ENCODE measurements at regions not wholly inside any gene's neighbourhood (a gene's known extent, or its start where the extent isn't known, plus 50 kb on each side); places are given as distances from the start of the nearest gene placed in this dataset.
"Not testable (repeated sequence)": the region's sequence is repeated elsewhere in the genome, so short reads cannot be mapped to it uniquely, and the experiment has no call there.

DNA sequence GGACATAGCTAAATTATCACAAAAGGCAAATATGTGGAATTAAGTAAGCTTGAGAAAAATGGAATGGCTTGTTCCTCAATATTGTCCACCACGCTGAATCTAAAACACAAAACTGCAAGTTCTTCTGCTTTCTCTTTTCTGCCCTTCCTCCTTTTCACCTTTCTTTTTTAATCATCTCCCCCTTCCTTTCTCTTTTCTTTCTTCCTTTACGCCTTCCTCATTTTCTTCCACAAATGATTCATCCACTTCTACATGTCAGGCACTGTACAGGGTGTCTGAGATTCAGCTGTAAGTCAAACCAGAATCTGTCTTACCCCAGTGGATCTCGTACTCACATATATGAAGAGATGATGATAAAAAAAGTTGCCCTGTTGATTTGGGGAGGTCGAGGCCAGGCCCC, 1182.5 kb downstream of the MRPL39 start:
- no peak for FAIRE-seq

DNA sequence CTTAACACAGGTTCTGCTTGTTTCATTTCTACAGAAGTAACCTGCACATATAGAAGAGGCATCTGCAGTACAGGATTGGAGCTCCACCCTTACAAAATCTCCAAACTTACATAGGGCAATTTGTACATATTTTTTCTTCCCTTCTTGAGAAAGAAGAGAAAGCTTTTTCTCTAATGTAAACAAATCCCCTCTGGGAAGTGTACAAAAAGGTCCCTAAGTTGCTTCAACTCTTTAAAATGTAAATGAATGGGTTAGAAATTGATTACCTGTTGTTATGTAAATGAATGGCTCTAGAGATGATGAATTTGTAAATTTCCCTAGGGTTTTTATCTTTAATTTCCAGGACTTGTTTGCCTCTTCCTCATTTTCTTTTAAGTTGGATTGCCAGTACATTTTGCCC, 1183.7 kb downstream of the MRPL39 start:
- no peak for DNase-seq (ENCODE audit: insufficient read length, low spot score)
- no peak for FAIRE-seq

More for the DNA sequence above, 1182.5 kb downstream of the MRPL39 start:
- DNase-seq (ENCODE audit: insufficient read length, low spot score): no peak

DNA sequence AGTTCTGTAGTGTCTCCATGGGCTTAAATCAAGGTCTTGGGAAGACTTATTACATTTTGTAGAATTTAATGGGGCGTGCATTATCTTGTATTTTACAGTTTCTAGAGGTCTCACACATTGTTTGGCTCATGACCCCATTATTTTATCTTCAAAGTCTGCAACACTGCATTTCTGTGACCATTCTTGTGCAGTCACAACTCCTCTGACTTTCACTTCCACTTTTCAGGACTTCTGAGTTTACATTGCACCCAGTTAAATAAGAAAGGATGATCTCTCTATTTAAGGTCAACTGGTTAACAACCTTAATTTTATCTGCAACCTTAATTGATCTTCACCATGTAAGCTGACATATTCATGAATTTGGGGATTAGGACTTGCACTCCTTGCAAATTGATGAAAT, 1186.6 kb downstream of the MRPL39 start:
- no peak for DNase-seq (ENCODE audit: insufficient read length, low spot score)
- FAIRE-seq: no peak

DNA sequence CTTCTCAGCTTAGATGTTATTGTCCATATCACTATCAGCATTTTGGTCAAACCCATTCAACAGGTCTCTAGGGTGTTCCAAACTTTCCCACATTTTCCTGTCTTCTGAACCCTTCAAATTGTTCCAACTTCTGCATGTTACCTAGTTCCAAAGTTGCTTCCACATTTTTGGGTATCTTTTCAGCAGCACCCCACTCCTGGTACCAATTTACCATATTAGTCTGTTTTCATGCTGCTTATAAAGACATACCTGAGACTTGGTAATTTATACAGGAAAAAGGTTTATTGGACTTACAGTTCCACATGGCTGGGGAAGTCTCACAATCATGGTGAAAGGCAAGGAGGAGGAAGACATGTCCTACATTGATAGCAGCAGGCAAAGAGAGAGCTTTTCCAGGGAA, 1187.6 kb downstream of the MRPL39 start:
- DNase-seq (ENCODE audit: insufficient read length, low spot score); FAIRE-seq: not testable (repeated sequence)

DNA sequence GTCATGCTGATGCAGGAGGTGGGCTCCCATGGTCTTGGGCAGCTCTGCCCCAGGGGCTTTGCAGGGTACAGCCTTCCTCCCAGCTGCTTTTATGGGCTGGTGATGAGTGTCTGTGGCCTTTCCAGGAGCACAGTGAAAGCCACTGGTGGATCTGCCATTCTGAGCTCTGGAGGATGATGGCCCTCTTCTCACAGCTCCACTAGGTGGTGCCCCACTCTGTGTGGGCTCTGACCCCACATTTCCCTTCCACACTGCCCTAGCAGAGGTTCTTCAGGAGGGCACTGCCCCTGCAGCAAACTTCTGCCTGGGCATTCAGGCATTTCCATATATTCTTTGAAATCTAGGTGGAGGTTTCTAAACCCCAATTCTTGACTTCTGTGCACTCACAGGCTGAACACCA, 1188.6 kb downstream of the MRPL39 start:
- FAIRE-seq (no peak), DNase-seq (ENCODE audit: insufficient read length, low spot score) (no peak)

DNA sequence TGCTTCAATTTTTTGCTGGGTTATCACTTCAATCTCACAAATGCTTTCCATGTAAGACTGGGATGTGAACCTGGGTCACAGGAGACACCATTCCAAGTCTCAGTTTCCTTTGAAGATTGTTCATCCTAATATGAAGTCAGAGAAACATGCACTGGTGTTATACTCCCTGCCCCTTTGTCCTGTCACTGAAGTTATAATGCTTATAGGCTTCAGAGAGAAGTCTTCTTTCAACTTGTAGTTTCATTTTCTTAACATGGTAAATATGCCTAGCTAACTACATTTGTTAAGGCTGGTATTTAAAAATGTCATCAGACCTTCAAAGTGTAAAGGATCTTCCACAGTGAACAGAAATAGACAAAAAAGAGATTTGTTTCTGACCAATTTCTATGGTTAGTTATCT, 1195.9 kb downstream of the MRPL39 start:
- no peak for FAIRE-seq
- DNase-seq (ENCODE audit: insufficient read length, low spot score): no peak

DNA sequence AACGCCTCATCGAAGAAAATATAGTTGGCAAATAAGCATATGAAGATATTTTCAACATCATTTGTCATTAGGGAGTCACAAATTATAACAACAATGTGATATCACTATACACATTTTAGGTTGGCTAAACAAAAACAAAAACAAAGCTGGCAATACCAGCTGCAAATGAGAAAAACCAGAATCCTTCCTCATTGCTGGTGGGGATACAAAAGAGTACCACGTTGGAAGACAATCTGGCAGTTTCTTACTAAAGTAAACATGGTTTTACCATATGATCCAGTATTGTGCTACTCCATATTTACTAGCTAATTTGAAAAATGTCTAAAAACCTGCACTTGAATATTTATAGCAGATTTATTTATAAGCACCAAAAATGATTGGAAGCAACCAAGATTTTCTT, 1204.1 kb downstream of the MRPL39 start:
- no peak for FAIRE-seq
- DNase-seq (ENCODE audit: insufficient read length, low spot score): no peak

DNA sequence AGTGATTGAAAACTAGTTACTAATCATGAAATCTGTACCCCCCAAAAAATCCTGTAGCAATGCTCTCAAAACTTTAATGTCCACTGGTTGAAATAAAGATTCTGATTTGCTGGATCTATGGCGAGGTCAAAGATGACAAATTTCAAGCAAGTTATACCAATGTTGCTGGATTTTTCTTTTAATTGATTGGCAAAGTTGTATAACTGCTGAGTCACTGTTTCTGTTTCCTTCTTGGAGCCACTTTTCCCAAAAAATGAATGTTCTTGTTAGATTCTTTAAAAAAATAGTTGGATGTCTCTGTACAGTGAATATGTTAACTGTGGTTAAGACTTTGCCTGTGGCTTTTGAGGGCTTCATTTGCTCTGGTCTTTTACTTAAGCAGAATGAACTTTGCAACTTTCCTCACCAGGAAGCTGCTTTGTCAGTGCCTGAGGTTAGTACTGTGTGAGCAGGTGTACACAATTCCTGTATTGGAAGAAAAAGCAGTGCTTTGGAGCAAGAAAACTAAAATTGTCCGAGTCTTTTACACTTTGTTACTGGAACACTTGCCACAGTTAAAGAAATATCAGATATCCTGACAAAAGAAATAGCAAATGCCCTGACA, 1211.9 kb downstream of the MRPL39 start:
- no peak for DNase-seq (ENCODE audit: insufficient read length, low spot score)
- no peak for FAIRE-seq

DNA sequence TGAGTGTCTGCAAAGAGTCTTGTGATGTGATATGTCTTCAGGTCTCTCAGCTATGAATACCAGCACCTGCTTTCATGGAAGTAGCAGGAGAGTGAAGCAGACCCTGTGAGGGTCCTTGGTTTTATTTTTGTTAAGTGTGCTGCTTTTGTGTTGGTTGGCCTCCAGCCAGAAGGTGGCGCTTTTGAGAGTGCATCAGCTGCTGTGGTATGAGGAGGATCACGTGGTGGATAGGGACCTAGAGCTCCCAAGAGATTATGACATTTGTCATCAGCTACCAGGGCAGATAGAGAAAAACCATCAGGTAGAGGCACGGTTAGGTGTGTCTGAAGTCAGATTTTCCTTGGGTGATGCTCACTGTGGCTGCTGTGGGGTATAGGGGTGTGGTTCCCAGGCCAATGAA, 1232.1 kb downstream of the MRPL39 start:
- FAIRE-seq (no peak), DNase-seq (ENCODE audit: insufficient read length, low spot score) (no peak)

DNA sequence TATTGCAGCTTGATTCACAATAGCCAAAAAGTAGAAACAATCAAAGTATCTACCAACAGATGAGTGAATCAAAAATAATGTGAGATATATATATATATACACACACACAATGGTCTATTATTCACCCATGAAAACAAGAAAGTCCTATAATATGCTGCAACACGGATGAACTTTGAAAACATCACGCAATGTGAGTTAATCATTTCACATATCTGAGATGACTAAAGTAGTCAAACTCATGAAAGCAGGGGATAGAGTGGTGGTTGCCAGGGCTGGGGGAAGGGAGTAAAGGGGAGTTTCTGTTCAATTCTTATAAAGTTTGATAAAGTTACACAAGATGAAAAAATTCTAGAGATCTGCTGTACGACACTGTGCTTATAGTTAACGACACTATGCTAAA, 1234.8 kb downstream of the MRPL39 start:
- DNase-seq (ENCODE audit: insufficient read length, low spot score) (no peak), FAIRE-seq (no peak)

DNA sequence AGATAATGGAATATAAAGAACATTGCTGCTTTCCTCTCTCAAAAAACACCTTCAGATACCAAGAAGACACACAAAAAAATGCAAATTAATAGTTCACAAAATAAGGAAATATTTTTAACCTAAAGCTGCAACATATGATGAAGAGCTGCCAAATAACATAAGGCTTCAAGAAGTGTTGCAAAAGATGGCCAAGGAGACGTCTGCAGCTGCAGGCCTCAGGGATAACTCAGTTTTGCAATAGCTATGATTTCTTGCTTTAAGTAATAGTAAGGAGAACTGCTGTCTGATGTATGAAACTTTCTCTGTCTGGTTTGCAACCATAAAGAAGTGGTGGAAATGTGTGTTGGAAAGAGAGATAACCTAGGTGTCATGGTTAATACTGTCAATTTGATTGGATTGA, 1237.5 kb downstream of the MRPL39 start:
- DNase-seq (ENCODE audit: insufficient read length, low spot score): no peak
- no peak for FAIRE-seq

DNA sequence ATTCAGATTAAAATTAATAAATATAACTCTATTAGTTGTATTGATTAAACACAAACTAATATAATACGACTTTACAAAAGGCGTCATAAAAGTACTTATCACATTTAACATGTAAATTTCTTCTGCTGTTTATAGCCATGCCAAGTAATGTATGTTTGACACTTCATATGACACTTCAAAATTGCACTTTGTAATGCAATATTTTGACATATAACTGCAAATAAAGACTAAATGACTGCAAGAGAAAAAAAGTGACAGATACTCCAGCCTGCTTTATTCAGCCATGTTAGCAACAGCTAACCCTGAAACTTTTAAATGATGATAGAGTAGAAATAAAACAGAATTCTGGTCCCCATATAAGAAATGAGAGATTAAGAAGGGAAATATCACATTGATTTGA, 1238.0 kb downstream of the MRPL39 start:
- FAIRE-seq (no peak), DNase-seq (ENCODE audit: insufficient read length, low spot score) (no peak)

DNA sequence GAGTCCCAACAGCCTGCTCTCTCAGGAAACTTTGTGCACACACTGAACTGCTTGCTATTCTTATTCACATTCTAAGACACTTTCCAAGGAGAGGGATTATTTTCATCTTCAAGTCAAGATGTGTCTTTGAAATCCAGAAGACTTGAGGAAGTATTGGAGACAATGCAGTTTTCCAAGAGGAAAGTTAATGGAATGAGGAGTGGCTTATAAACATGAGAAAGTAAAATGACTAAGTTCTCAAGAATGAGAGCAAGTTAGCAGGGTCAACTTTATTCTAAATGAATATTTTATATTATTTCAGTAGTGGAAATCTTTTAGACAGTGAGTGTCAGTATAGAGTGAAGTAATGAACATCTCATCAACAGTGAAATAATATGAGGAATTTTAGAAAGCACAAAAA, 1239.3 kb downstream of the MRPL39 start:
- FAIRE-seq (no peak), DNase-seq (ENCODE audit: insufficient read length, low spot score) (peak; percentile 3)

DNA sequence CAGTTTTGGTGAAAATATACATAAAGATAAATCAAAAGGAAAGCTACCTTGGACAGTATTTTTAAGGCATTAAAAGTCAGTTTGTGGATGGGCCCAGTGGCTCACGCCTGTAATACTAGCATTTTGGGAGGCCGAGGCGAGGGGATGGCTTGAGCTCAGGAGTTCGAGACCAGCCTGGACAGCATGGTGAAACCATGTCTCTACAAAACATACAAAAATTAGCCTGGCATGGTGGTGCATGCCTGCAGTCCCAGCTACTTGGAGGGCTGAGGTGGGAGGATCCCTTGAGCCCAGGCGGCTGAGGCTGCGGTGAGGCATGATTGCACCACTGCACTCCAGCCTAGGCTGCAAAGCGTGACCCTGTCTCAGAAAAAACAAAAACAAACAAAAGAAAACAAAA, 1253.8 kb downstream of the MRPL39 start:
- no peak for DNase-seq (ENCODE audit: insufficient read length, low spot score)

DNA sequence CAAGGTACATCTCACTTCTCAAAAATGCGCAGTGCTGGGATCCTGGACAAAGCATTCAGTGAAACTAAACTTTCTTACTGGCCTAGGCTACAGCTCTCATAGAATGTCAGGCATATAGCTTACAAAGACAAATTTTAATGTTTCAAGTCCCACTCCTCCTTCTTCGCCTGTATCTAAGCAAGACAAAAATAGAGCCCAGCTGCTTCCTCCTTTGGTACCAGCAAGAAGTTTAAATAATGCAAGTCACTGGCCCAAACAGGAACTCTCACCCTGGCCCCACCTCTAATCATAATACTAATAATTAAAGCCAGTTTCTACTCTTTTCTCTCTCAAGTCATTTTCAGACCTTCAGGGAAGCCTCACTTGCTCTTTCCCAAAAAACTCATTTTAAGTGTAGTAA, 1267.9 kb downstream of the MRPL39 start:
- FAIRE-seq (no peak), DNase-seq (ENCODE audit: insufficient read length, low spot score) (no peak)

More for the DNA sequence above, 1253.8 kb downstream of the MRPL39 start:
- FAIRE-seq: no peak

DNA sequence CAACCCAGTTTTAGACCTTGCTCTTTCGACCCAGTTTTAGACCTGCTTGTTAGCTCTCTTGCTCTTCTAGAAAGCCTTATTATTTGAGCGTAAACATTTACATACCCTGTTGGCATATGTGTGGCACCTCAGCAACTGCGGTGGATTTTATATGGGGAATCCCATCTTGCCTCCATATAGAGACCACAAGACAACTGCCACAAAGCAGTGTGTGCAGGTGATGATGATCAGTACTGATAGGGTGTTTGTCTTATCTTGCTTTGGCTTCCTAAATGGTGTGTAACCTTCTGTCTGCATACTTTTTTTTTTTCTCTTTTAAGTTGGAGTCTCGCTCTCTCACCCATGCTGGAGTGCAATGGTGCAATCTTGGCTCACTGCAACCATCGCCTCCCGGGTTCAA, 1270.8 kb downstream of the MRPL39 start:
- no peak for FAIRE-seq
- no peak for DNase-seq (ENCODE audit: insufficient read length, low spot score)

DNA sequence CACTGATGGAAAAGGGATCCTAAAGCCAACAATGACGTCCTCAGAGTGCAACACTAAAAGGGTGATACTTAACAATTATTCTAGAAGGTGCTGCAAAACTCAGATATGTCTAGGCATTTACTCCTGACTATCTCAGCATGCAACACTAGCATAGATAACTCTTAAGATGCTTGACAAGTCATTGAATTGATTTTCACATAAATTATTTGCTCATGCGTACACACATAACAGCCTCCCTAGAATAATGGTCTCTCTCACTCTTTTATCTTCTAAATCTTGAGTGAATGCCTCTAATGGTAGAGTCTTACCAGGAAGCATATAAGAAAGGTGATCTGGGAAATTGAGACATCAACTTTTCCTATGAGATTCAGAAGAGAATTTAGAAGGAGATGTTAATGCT, 1283.7 kb downstream of the MRPL39 start:
- no peak for DNase-seq (ENCODE audit: insufficient read length, low spot score)
- FAIRE-seq: no peak

DNA sequence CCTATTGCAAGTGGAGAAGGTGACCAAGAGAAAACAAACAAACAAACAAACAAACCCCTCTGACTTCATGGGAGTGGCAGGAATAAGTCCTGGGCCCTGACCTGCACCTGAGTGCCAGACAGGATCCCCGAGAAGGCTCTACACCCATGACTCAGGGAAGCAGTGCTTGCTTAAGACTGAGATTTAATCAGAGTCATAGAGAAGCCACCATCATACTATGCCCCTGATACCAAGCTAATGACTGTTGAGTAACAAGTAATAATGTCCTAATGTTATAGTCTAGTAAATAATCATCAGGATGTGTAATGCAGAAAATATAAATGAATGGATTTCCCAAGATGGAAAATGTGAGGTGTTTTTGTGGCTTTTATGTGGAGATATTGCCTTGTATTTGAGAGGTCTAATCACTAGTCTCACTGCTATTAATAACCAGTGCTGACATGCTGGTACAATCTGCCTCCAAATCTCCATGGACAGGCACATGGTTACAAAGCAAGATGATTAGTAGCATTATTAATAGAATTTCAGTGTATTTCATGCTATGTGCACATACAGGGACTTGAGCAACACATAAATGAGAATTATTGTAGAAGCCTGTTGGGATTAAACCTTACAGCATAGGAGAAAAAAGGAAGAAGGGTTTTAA, 1290.9 kb downstream of the MRPL39 start:
- FAIRE-seq: no peak
- no peak for DNase-seq (ENCODE audit: insufficient read length, low spot score)

DNA sequence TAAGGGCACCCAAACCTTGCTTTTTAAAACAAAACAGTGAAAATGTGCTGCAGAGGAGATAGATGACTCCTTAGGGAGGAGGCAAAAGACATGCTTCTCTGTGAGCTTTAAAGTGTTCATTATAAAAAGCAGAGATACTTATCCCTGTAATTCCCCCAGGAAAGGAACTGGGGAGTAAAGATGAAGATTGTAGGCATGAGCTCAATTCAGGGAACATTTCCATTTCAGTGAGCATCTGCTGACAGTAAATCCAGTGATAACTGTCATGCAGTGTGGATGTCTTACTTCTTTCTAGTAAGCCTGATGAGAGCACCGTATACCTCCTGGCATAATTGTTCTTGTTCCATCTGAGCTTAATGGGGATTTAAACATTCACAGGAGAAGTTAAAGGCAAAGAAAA, 1296.5 kb downstream of the MRPL39 start:
- no peak for FAIRE-seq

DNA sequence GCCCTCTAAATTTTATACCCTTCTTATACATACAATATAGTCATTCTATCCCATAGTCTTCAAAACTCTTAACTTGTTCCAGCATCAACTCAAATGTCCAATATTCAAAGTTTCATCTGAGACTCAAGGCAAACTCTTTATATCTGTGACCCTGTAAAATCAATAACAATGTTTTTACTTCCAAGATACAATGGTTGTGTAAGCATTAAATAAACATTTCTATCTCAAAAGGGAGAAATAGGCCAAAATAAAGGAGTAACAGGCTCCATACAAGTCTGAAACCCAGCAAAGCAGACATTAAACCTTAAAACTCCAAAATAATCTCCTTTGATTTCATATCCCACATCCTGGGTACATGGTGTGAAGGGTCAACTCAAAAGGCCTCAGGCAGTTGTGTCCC, 1299.1 kb downstream of the MRPL39 start:
- DNase-seq (ENCODE audit: insufficient read length, low spot score): no peak
- FAIRE-seq: no peak

More for the DNA sequence above, 1296.5 kb downstream of the MRPL39 start:
- no peak for DNase-seq (ENCODE audit: insufficient read length, low spot score)

DNA sequence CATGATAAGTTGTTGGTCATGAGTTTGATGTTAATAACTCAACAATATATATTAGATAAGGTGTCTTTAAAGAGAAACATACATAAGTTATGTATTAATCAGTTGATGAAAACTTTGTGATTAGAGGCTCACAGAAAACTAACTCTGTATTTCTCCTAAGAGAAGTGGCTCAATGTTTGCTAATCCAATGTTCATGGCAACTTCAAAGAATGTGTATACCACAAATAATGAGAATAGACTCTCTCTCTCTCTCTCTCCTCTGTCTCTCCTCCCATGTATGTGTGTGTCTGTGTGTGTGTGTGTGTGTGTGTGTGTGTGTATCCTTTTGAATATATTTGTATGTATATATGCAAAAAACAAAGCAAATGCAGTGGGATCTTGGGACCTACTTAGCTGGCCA, 1304.9 kb downstream of the MRPL39 start:
- FAIRE-seq (no peak), DNase-seq (ENCODE audit: insufficient read length, low spot score) (no peak)

DNA sequence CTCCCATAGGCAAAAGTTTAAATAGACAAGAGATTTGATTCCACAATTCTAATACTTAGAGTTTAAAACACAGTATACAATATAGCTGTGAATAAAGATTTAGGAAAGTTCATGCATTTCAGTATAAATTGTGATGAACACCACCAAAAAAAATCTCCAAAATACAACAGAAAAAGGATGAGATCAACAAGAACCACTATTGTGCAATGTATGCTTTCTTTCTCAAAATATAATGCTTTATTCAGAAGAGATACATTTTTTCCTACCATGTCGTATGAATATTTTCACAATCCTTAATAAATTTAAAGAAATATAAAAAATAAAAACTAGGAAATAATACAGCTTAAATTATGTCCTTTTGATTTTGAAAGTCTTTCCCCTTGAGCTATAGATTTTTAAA, 1309.2 kb downstream of the MRPL39 start:
- no peak for DNase-seq (ENCODE audit: insufficient read length, low spot score)
- no peak for FAIRE-seq

DNA sequence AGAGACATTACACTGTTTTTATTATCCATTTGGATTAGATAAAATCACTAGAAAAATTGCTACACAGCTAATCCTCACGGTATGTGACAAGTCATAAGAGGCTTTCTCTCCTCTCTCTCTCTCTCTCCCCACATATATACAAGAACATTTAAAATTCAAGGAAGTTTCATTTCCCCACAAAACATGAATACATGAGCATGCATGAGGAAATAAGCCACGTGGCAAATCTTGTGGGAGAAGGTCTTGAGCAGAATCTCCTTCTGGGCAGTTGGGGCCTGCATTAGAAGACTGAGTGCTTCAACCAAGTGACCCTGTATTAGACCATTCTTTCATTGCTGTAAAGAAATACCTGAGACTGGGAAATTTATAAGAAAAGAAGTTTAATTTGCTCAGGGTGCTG, 1313.1 kb downstream of the MRPL39 start:
- FAIRE-seq (no peak), DNase-seq (ENCODE audit: insufficient read length, low spot score) (no peak)

Measured in HTR-8/SVneo (cell line).